Sigmoid colon (tissue), 6 donors: ENCODE measurements at regions not wholly inside any gene's neighbourhood (a gene's known extent, or its start where the extent isn't known, plus 50 kb on each side); places are given as distances from the start of the nearest gene placed in this dataset.

Experiments
- DNase-seq: peaks from one replicate; pipeline ENCODE4 v3.0.0-alpha.2; 2019
- H3K27ac ChIP-seq, 4 donors: fragments of 200-600 bp; sonication (generic); one replicate each; pipeline ENCODE4 v1.5.1; 2016 to 2019; ENCODE audit warnings: mild to moderate bottlenecking in 1 of 4
- H3K27me3 ChIP-seq, 3 donors: fragments of 200-600 bp; sonication (generic); one replicate each; pipeline ENCODE4 v1.5.1; 2019; ENCODE audit warnings: mild to moderate bottlenecking in 1 of 3
- H3K36me3 ChIP-seq, 4 donors: fragments of 200-600 bp; sonication (generic); one replicate each; pipeline ENCODE4 v1.5.1; 2016 to 2019
- H3K4me1 ChIP-seq, 4 donors: fragments of 200-600 bp; sonication (generic); one replicate each; pipeline ENCODE4 v1.5.1; 2017 to 2019
- H3K4me3 ChIP-seq, 4 donors: fragments of 200-600 bp; sonication (generic); one replicate each; pipeline ENCODE4 v1.5.1; 2017 to 2019; ENCODE audit warnings: mild to moderate bottlenecking in 2 of 4, moderate library complexity in 1 of 4
- H3K9me3 ChIP-seq, 4 donors: fragments of 200-600 bp in 3 of 4; sonication (generic) in 3 of 4; one replicate each; pipeline versions ENCODE4 v1.5.1 to v1.6.1; 2013 to 2019
- EP300 ChIP-seq, 4 donors: sonication (generic); formaldehyde crosslinking; IDR thresholded peaks; one replicate each; pipeline ENCODE4 v1.6.1; 2017; ENCODE audit warnings: antibody characterized with exemption in 4 of 4
- POLR2A ChIP-seq, 2 donors: fragments of 450-650 bp; IDR thresholded peaks; one replicate each; pipeline ENCODE4 v1.6.1; 2016; ENCODE audit warnings: antibody characterized with exemption in 2 of 2, mild to moderate bottlenecking in 2 of 2, moderate library complexity in 2 of 2
- POLR2AphosphoS5 ChIP-seq, 4 donors: sonication (generic); formaldehyde crosslinking; IDR thresholded peaks; one replicate each; pipeline ENCODE4 v1.6.1; 2017; ENCODE audit warnings: antibody characterized with exemption in 4 of 4
- WGBS, 2 donors: extraction: QIAGEN DNeasy Blood & Tissue Kit; methylation state at CpG; one replicate each; pipeline ENCODE4 v1.1.7; 2013; 5-methylcytosine and 5-hydroxymethylcytosine counted together
- intact Hi-C: fragments of 100-400 bp; cut with DNase I; formaldehyde crosslinking; loops from one replicate; pipeline ENCODE4 v1.15.1; 2023
- TF ChIP-seq, protein P1 (sequence below), 4 experiments: fragments of 450-650 bp in 3 of 4; fragments of 200-600 bp in 1 of 4; IDR thresholded peaks; one replicate each; pipeline ENCODE4 v1.5.1; 2016 to 2019; ENCODE audit warnings: antibody characterized with exemption in 4 of 4, mild to moderate bottlenecking in 3 of 4, moderate library complexity in 2 of 4
- donor health status: healthy with polysubstance abuse.
- donor health status: healthy.

DNA sequence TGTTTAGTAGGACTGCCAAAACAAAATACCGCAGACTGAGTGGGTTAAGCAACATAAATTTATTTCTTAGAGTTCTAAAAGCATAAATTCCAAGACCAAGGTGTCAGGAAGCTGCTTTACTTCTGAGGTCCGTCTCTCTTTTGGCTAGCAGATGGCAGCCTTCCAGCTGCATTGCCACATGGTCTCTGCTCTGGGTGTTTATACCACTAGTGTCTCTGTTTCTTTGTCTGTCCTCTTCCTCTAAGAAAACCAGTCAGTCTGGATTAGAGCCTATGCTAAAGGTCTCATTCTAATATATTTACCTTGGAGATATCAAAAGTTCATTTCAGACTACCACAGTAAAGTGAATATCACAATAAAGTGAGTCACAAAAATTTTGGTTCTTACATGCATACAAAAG lies 519.8 kb downstream of the COL11A1 start:
- Histone ChIP-seq H3K4me3 (no peak overlapping the region), H3K9me3 (no peaks in the 10 kb centered on the region), H3K4me1 (peaks cover 0 to 12% (median 4%) of the 10 kb centered on the region in 4 donors), H3K36me3 (no peaks in the 10 kb centered on the region), H3K27ac (no peak overlapping the region), H3K27me3 (no peaks in the 10 kb centered on the region)
- whole genome bisulfite sequencing, 2 donors, result 43% methylated on average over 2 of the region's 2 CpGs
- TF ChIP-seq EP300 (IDR thresholded peaks at IDR 0.05), result no peak
- TF ChIP-seq, protein P1, sequence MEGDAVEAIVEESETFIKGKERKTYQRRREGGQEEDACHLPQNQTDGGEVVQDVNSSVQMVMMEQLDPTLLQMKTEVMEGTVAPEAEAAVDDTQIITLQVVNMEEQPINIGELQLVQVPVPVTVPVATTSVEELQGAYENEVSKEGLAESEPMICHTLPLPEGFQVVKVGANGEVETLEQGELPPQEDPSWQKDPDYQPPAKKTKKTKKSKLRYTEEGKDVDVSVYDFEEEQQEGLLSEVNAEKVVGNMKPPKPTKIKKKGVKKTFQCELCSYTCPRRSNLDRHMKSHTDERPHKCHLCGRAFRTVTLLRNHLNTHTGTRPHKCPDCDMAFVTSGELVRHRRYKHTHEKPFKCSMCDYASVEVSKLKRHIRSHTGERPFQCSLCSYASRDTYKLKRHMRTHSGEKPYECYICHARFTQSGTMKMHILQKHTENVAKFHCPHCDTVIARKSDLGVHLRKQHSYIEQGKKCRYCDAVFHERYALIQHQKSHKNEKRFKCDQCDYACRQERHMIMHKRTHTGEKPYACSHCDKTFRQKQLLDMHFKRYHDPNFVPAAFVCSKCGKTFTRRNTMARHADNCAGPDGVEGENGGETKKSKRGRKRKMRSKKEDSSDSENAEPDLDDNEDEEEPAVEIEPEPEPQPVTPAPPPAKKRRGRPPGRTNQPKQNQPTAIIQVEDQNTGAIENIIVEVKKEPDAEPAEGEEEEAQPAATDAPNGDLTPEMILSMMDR (IDR thresholded peaks at IDR 0.05), result no peak
- no peak for TF ChIP-seq POLR2AphosphoS5 (IDR thresholded peaks at IDR 0.05)
- no peak for TF ChIP-seq POLR2A (IDR thresholded peaks at IDR 0.05)
- peak; percentile 64 for DNase-seq
- intact Hi-C loops, result no loop called here

DNA sequence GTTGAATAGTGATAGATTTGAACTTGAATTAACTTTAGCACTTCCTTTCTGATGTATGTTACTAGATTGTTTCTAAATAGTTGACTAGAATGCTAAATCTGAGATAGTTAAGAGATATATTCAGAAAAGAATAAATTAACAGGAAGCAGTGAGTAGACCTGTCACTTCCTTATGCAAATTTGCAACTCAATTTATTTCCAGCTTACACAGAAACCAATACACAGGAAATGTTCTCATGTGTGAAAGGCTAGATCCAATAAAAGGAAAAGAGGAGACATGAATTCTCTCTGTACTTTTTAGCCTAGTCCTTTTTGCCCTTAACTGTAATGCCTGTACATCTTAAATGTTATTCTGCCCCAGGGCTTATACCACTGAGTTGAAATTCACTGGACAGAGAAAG lies 522.3 kb downstream of the COL11A1 start:
- H3K27ac ChIP-seq, result no peak overlapping the region
- peaks cover 0 to 12% (median 4%) of the 10 kb centered on the region in 4 donors for H3K4me1 ChIP-seq
- H3K36me3 ChIP-seq, result no peaks in the 10 kb centered on the region
- no peak overlapping the region for H3K4me3 ChIP-seq
- H3K27me3 ChIP-seq, result no peaks in the 10 kb centered on the region
- H3K9me3 ChIP-seq, result no peaks in the 10 kb centered on the region
- intact Hi-C loops, result no loop called here
- DNase-seq, result no peak
- TF ChIP-seq POLR2A (IDR thresholded peaks at IDR 0.05), result no peak
- no peak for TF ChIP-seq POLR2AphosphoS5 (IDR thresholded peaks at IDR 0.05)
- TF ChIP-seq EP300 (IDR thresholded peaks at IDR 0.05), result peak in 1 of 4 donors; percentile 0
- TF ChIP-seq, protein P1 (IDR thresholded peaks at IDR 0.05), result no peak

DNA sequence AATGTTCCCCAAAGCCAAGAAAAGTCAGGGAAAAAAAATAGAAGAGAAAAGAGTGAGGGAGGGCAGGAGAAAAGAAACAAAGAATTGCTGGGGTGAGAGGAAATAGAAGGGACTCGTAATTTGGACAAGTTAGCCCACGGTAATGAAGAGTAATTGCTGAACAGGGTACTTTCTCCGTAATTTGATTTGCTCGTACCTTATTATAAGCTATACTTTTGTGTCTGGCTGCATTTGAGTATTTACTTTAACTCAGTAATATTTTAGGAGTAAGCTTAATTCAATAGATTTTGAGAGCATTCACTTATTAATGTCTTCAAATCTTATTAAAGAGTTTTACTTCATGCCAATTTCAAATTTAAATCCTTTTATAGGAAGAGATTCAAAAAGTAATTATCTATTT lies 527.5 kb downstream of the COL11A1 start:
- no peak for DNase-seq
- no peak for TF ChIP-seq EP300 (IDR thresholded peaks at IDR 0.05)
- TF ChIP-seq, protein P1 (IDR thresholded peaks at IDR 0.05), result no peak
- no peak for TF ChIP-seq POLR2AphosphoS5 (IDR thresholded peaks at IDR 0.05)
- no peak for TF ChIP-seq POLR2A (IDR thresholded peaks at IDR 0.05)
- Histone ChIP-seq H3K27ac (no peak overlapping the region), H3K9me3 (no peaks in the 10 kb centered on the region), H3K4me3 (no peak overlapping the region), H3K4me1 (no peaks in the 10 kb centered on the region), H3K36me3 (no peaks in the 10 kb centered on the region), H3K27me3 (no peaks in the 10 kb centered on the region)
- 91 to 93% methylated on average over 4 of the region's 4 CpGs for WGBS, 2 donors
- intact Hi-C loops, result no loop called here

DNA sequence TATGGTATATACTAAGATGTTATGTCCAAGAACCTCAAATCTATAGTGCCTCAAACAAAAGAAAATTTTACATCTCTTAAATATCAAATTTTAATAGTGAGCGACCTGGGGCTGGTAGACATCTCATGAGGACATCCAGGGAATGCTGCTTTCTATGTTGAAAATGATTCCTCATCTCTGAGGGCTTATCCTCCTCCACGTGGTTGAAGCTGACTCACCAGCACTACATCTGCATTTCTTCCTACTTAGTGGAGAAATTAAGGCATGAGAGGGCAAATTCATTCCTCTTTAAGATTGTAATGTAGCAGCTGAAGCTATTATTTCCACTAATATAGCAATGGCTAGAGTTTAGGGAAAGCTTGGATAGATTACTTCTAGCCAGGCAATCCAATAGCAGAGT lies 529.5 kb downstream of the COL11A1 start:
- Histone ChIP-seq H3K27ac (no peak overlapping the region), H3K4me3 (no peak overlapping the region), H3K9me3 (no peaks in the 10 kb centered on the region), H3K36me3 (no peaks in the 10 kb centered on the region), H3K27me3 (no peaks in the 10 kb centered on the region), H3K4me1 (no peaks in the 10 kb centered on the region)
- TF ChIP-seq POLR2A (IDR thresholded peaks at IDR 0.05) (no peak), EP300 (IDR thresholded peaks at IDR 0.05) (no peak), POLR2AphosphoS5 (IDR thresholded peaks at IDR 0.05) (no peak)
- TF ChIP-seq, protein P1 (IDR thresholded peaks at IDR 0.05), result no peak
- intact Hi-C loops, result no loop called here
- no peak for DNase-seq
- WGBS, 2 donors, result 36 to 55% methylated on average over 2 of the region's 2 CpGs

DNA sequence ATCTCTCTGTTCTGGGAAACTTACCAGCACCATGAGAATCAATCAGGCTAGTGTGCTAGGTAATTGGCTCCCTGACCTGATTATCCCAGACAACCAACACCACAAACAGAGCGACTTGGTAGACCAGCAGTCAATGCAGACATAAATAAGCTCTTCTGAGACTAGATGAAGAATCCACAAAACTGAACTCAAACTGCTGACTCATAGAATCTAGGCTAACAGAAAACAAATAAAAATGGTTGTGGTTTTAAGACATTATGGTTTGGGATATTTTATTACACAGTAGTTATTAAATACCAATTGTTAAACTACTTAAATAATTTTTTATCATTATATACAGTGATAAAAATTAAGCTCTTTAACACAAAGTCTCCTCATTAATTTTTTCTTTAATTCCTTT lies 535.7 kb downstream of the COL11A1 start:
- no peak for DNase-seq
- H3K4me3 ChIP-seq, result no peak overlapping the region
- H3K27me3 ChIP-seq, result no peaks in the 10 kb centered on the region
- H3K9me3 ChIP-seq, result no peaks in the 10 kb centered on the region
- no peaks in the 10 kb centered on the region for H3K4me1 ChIP-seq
- TF ChIP-seq, protein P1 (IDR thresholded peaks at IDR 0.05), result no peak
- no peak for TF ChIP-seq POLR2AphosphoS5 (IDR thresholded peaks at IDR 0.05)
- no peak for TF ChIP-seq POLR2A (IDR thresholded peaks at IDR 0.05)
- TF ChIP-seq EP300 (IDR thresholded peaks at IDR 0.05), result no peak
- intact Hi-C loops, result no loop called here
- H3K36me3 ChIP-seq, result no peaks in the 10 kb centered on the region
- no peak overlapping the region for H3K27ac ChIP-seq
- WGBS, 2 donors, result 68 to 85% methylated on average over 1 of the region's 1 CpG
